ENCODE measurements at regions not wholly inside any gene's neighbourhood (a gene's known extent, or its start where the extent isn't known, plus 50 kb on each side); places are given as distances from the start of the nearest gene placed in this dataset.

- TF ChIP-seq POLR2A (IDR thresholded peaks at IDR 0.05) (no peak), CTCF (IDR thresholded peaks at IDR 0.05) (peak in 6 of 7 experiments; percentile 44 to 67 (median 53))
Measured at GRCh38 chr3:104596551-104596950, 770.2 kb upstream of the ALCAM start.

Data from body of pancreas (tissue), 4 donors.